GM19395 (cell line): ENCODE measurements at regions not wholly inside any gene's neighbourhood (a gene's known extent, or its start where the extent isn't known, plus 50 kb on each side); places are given as distances from the start of the nearest gene placed in this dataset.

Source experiments
- ATAC-seq: cut with Tn5 transposase; IDR thresholded peaks from one replicate; pipeline ENCODE4 v1.9.1; 2021; ENCODE audit warnings: mild to moderate bottlenecking, moderate library complexity; ENCODE audit not compliant: unreplicated experiment

- no peak for ATAC-seq
Observed at GRCh38 chr2:16150456-16151280, 210.3 kb downstream of the MYCN start.

GRCh38 chr2:16149349-16150243, 209.2 kb downstream of the MYCN start:
- no peak for ATAC-seq

- no peak for ATAC-seq
Observed at GRCh38 chr2:16148632-16149348, 208.4 kb downstream of the MYCN start.

GRCh38 chr2:16142383-16143361, 202.3 kb downstream of the MYCN start:
- no peak for ATAC-seq

- no peak for ATAC-seq
Observed at GRCh38 chr2:16141641-16141921, 201.2 kb downstream of the MYCN start.

- no peak for ATAC-seq
Observed at GRCh38 chr2:16140771-16141640, 200.7 kb downstream of the MYCN start.

GRCh38 chr2:16139663-16140615, 199.6 kb downstream of the MYCN start:
- no peak for ATAC-seq

DNA sequence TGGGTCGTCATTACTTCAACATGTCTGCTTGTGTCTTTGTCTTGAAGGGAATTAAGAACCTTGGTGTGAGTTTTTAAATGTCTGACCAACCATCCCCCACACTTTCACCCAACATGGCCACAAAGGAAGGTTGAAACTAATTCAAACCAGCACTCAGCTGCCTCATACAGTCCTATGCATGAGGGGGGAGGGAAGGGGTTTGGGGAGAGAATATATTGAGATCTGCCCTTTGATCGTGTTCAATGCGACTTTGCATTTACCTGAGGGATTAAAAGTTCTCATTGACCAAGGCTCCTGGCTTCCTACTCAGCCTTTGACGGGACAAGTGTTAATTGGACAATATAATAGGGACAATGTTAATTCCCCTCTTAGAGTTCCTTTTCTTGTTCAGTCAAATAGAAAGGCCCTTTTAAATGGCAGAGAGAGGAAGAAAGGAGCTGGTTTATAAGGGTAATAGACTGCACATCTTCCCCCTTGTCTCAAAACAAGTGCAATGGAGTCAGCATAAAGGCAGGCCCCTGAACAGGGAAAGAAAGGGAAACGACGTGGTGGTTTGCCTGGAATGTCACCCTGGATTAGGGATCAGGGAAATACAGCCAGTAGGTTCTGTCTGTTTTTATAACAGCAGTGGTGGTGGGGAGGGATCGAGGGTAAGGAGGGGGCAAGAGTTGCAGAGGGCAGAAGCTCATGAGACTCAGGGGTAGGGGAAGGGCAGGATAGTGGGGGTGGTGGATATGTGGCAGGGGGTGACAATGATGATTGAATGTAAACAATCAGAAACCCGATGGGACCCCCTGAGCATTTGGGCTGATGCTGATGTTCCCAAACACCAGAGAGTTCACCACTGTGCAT, 198.7 kb downstream of the MYCN start:
- no peak for ATAC-seq

DNA sequence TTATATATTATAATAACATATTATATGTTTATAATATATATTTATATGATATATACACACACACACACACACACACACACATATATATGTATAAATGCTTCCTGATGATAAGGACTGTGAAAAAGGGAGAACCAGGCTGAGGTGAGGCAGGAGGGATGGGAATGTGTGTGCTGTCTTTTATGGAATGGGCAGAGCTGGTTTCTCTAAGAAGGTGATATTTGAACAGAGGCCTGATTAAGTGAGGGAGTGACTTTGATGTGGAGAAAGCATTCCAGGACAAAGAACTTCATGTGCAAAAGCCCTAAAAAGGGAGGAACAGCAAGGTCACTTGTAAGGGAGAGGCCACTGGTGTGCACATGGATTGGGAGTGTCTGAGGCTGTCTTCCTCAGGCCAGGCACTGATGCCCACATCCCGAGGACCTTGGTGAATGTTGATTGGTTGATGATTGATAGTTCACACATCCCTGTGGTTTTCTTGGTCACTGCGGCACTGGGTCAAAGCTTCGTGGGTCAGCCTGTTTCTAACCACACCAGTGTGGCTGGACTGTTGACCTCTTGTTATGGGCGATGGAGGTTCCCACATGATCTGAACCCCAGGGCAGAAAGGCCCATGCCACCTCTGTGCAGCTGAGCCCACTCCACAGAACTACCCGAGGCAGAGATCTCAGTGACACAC, 196.9 kb downstream of the MYCN start:
- ATAC-seq = no peak

DNA sequence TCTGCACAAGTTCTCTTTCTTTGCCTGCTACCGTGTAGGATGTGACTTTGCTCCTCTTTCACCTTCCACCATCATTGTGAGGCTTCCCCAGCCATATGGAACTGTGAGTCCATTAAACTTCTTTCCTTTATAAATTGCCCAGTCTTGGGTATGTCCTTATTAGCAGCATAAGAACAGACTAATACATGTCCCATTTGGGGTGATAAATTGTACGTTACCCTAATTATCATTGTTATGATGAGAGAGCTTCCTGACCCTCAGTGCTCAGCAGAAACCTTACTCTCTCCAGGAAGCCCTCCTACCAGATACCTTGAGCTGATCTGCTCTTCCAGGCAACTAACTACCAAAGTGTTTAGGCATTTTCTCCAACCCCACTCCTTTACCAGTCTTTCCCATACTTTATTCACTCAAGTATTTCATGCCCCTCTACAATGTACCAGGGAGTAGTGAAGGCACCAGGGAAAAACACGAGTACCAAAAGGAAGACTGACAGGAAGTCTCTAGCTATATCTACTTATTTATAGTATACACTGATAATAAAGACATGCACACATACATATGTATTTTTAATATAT, 196.2 kb downstream of the MYCN start:
- no peak for ATAC-seq

DNA sequence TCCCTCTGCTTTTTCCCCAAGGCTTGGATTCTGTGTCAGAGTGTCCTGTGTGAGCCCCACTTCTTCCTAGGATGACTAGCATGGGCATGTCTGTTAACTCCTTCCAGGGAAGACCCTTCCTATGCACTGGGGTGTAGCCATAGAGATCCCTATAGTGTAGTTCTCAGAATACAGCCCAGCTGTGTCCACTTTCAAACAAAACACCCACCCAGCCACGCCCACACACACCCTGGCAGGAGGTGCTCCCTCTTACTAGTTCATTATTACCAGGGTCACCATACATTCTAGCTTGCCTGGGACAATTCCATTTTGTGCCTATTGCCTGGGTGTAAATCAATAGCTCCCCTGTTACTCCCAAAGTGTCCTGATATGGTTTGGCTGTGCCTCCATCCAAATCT, 195.6 kb downstream of the MYCN start:
- ATAC-seq = no peak

GRCh38 chr2:16135196-16135912, 195.0 kb downstream of the MYCN start:
- no peak for ATAC-seq

GRCh38 chr2:16134436-16135165, 194.3 kb downstream of the MYCN start:
- no peak for ATAC-seq

GRCh38 chr2:16130906-16131400, 190.6 kb downstream of the MYCN start:
- ATAC-seq = no peak

DNA sequence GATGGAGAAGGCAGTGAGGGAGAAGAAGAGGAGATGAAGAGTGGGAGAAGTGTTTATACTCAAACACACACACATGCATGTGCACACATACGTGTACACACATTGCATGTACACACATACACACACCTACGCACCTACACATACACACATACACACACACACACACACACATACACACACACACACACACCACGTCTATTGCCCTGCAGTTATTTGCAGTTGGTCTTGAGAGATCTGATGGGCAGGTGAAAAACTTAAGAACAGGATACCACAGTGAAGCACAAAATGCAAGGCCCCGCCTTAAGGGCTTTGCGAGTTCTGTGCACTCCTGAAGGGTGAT, 190.2 kb downstream of the MYCN start:
- no peak for ATAC-seq
